Right lobe of liver (tissue), 6 donors: ENCODE measurements at regions not wholly inside any gene's neighbourhood (a gene's known extent, or its start where the extent isn't known, plus 50 kb on each side); places are given as distances from the start of the nearest gene placed in this dataset.

Experiments used
- ATAC-seq, 4 donors: fragments of 200-7000 bp; cut with Tn5 transposase; one replicate each; pipeline ENCODE4 v1.9.1; 2020; ENCODE audit warnings: mild to moderate bottlenecking in 4 of 4, moderate library complexity in 4 of 4
- DNase-seq, 3 donors: peaks; one replicate each; pipeline ENCODE4 v3.0.0-alpha.2; 2020
- H3K27ac ChIP-seq, 3 donors: fragments of 200-600 bp; one replicate each; pipeline ENCODE4 v1.8.0; 2022
- H3K27me3 ChIP-seq, 2 donors: fragments of 200-600 bp; one replicate each; pipeline ENCODE4 v1.8.0; 2022
- H3K36me3 ChIP-seq, 4 donors: fragments of 200-600 bp; sonication (generic) in 1 of 4; one replicate each; pipeline versions ENCODE4 v1.5.1 to v1.8.0; 2017 to 2022; ENCODE audit warnings: control low read depth in 1 of 4
- H3K4me1 ChIP-seq, 4 donors: fragments of 200-600 bp; sonication (generic) in 1 of 4; one replicate each; pipeline versions ENCODE4 v1.5.1 to v1.8.0; 2017 to 2022; ENCODE audit warnings: control low read depth in 1 of 4
- H3K4me3 ChIP-seq, 3 donors: fragments of 200-600 bp; one replicate each; pipeline ENCODE4 v1.8.0; 2022
- H3K9me3 ChIP-seq, 4 donors: fragments of 200-600 bp; sonication (generic) in 1 of 4; one replicate each; pipeline versions ENCODE4 v1.5.1 to v1.8.0; 2017 to 2022; ENCODE audit warnings: control low read depth in 1 of 4
- CTCF ChIP-seq, 4 donors: fragments of 200-600 bp in 3 of 4; fragments of 450-650 bp in 1 of 4; IDR thresholded peaks; one replicate each; pipeline versions ENCODE4 v1.5.1 to v1.8.0; 2016 to 2022; ENCODE audit warnings: antibody characterized with exemption in 4 of 4, mild to moderate bottlenecking in 2 of 4
- POLR2A ChIP-seq: fragments of 450-650 bp; IDR thresholded peaks from one replicate; pipeline ENCODE4 v1.6.1; 2017; ENCODE audit warnings: antibody characterized with exemption, mild to moderate bottlenecking
- WGBS: methylation state at CpG from one replicate; pipeline ENCODE4 v1.1.6; 2018; ENCODE audit warnings: low coverage, low lambda C conversion rate; ENCODE audit not compliant: insufficient coverage; ENCODE audit errors: missing lambda C conversion rate; 5-methylcytosine and 5-hydroxymethylcytosine counted together
- intact Hi-C, 2 donors: fragments of 100-400 bp; cut with DNase I; formaldehyde crosslinking; loops; one replicate each; pipeline versions ENCODE4 v1.11.2 to v1.14.1; 2022
- donor health status: DM: no; HTN: yes; CAD: no.
- donor health status: DM: no; HTN: no; CAD: no.
- donor health status: DM: no; HTN: no; CAD: no.
- donor health status: DM: no; HTN: yes; CAD: no.
- donor health status: DM: no; HTN: yes; CAD: no.

GRCh38 chr12:58532855-58533608, 387.3 kb downstream of the LRIG3 start:
- Histone ChIP-seq H3K9me3 (no peaks in the 10 kb centered on the region), H3K27ac (no peak overlapping the region), H3K36me3 (no peaks in the 10 kb centered on the region), H3K4me1 (no peaks in the 10 kb centered on the region), H3K27me3 (no peaks in the 10 kb centered on the region), H3K4me3 (no peak overlapping the region)
- TF ChIP-seq POLR2A (no peak), CTCF (IDR thresholded peaks at IDR 0.05) (no peak)
- 62% methylated on average over 4 of the region's 4 CpGs for WGBS
- intact Hi-C loops, result no loop called here
- no peak for ATAC-seq
- DNase-seq, result no peak

- no peak for TF ChIP-seq CTCF (IDR thresholded peaks at IDR 0.05)
- 43% methylated on average over 1 of the region's 1 CpG for WGBS
- intact Hi-C loops, result no loop called here
Observed at GRCh38 chr12:58533652-58534051, 386.7 kb downstream of the LRIG3 start.

GRCh38 chr12:58537278-58537677, 383.0 kb downstream of the LRIG3 start:
- TF ChIP-seq POLR2A (no peak), CTCF (IDR thresholded peaks at IDR 0.05) (no peak)
- Histone ChIP-seq H3K27me3 (no peaks in the 10 kb centered on the region), H3K9me3 (no peaks in the 10 kb centered on the region), H3K4me3 (no peak overlapping the region), H3K27ac (no peak overlapping the region), H3K4me1 (no peaks in the 10 kb centered on the region), H3K36me3 (no peaks in the 10 kb centered on the region)
- 63% methylated on average over 5 of the region's 5 CpGs for WGBS
- DNase-seq (no peak), ATAC-seq (no peak)
- intact Hi-C loops, result no loop called here

More at GRCh38 chr12:58533652-58534051, 386.7 kb downstream of the LRIG3 start:
- no peak for DNase-seq
- no peaks in the 10 kb centered on the region for H3K27me3 ChIP-seq
- no peaks in the 10 kb centered on the region for H3K36me3 ChIP-seq
- no peak for ATAC-seq
- no peak overlapping the region for H3K4me3 ChIP-seq
- H3K9me3 ChIP-seq, result no peaks in the 10 kb centered on the region
- no peak overlapping the region for H3K27ac ChIP-seq
- H3K4me1 ChIP-seq, result no peaks in the 10 kb centered on the region

GRCh38 chr12:58539295-58539694, 381.0 kb downstream of the LRIG3 start:
- TF ChIP-seq POLR2A, result no peak

GRCh38 chr12:58540480-58541299, 379.6 kb downstream of the LRIG3 start:
- 35% methylated on average over 7 of the region's 8 CpGs for WGBS
- Histone ChIP-seq H3K36me3 (no peaks in the 10 kb centered on the region), H3K4me1 (no peaks in the 10 kb centered on the region), H3K27me3 (no peaks in the 10 kb centered on the region), H3K27ac (no peak overlapping the region), H3K9me3 (no peaks in the 10 kb centered on the region), H3K4me3 (no peak overlapping the region)
- TF ChIP-seq POLR2A, result no peak
- TF ChIP-seq CTCF (IDR thresholded peaks at IDR 0.05), result peak; percentile 75 to 80 (median 77)
- peak; percentile 61 to 70 (median 62) for DNase-seq
- ATAC-seq, result peak; percentile 96 to 98 (median 96)
- intact Hi-C loops, result no loop called here

More at GRCh38 chr12:58539295-58539694, 381.0 kb downstream of the LRIG3 start:
- Histone ChIP-seq H3K27ac (no peak overlapping the region), H3K4me1 (no peaks in the 10 kb centered on the region), H3K36me3 (no peaks in the 10 kb centered on the region), H3K4me3 (no peak overlapping the region), H3K27me3 (no peaks in the 10 kb centered on the region), H3K9me3 (no peaks in the 10 kb centered on the region)
- intact Hi-C loops, result no loop called here
- WGBS, result 37% methylated on average over 4 of the region's 4 CpGs
- no peak for DNase-seq
- no peak for ATAC-seq
